Colon (tissue), 2 donors: ENCODE measurements at regions not wholly inside any gene's neighbourhood (a gene's known extent, or its start where the extent isn't known, plus 50 kb on each side); places are given as distances from the start of the nearest gene placed in this dataset.
A peak's percentile ranks its signal among the peaks of the same experiment; 100 is the strongest.
"Not testable (repeated sequence)": the region's sequence is repeated elsewhere in the genome, so short reads cannot be mapped to it uniquely, and the experiment has no call there.

Source experiments
- FAIRE-seq: peaks from 2 replicates; lab custom pipeline; 2012; peaks lifted over from hg19 to GRCh38; lab: Jason Lieb, UNC
- donor health status: control.
- donor health status: control.

DNA sequence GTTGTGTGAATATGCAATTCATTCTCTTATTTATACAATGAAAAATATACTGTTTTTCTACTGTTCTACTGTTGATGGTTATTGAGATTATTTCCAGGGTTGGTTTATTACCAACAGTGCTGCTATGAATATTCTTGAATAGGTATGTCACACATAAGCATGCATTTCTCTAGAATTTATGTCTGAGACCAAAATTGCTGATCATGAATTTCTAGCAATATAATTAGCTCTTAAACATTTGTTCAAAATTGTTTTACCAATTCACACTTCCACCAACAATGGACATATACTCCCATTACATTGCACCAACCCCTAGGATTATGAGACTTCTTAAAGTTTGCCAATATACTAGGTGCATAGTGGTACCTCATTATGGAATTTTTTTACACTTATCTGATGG, 164.1 kb upstream of the KCNQ5 start:
- FAIRE-seq = no peak

DNA sequence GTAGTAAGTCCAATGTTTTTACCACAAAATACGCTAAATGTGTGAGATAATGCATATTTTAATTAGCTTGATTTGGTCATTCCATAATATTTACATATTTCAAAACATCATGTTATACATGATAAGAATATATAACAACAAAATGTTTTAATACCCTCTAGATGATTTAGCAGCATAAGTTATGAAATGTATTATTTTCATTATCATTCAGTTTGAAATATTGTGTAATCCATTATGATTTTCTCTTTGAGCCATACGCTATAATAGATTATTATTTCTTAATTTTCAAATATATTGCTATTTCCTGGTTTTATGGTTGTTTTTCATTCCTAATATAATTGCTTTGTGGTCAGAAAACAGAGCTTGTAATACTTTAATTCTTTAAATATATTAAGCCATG, 163.3 kb upstream of the KCNQ5 start:
- peak; percentile 10 for FAIRE-seq

DNA sequence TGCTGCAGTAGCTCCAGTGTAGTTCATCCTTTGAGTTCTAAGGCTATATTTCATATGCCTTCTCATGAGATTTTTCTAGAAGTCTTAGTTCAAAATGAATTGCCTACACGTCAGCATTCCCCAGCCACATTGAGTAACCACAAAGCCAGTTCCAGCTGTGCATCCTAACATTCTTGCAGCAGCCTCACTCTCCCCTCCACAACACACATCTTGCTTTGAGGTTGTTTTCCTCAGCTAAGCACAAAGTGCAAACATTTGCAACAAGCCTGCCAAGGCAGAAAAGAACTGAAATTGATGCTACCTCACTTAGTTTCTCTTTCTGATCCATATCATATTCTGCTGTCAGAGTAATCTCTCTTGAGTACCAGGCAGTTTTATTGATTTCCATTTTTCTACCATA, 160.7 kb upstream of the KCNQ5 start:
- no peak for FAIRE-seq

DNA sequence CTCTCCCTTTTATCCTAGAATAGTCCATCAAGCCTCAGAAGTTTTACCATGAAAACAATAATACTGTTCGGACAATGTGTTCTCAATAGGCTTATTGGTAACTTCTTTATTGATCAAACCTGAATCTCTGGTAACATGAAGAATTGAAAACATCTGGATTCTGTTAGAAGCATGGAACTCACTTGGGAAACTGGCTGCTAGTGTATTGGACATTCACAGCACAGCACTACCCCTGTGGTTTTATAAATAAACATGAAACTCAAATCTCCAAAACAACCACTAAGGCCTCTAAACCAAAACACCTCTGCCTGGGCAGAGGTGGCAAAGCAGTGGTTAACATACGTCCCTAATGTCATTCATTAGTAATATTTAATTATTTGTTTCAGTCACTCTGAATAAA, 157.6 kb upstream of the KCNQ5 start:
- no peak for FAIRE-seq

DNA sequence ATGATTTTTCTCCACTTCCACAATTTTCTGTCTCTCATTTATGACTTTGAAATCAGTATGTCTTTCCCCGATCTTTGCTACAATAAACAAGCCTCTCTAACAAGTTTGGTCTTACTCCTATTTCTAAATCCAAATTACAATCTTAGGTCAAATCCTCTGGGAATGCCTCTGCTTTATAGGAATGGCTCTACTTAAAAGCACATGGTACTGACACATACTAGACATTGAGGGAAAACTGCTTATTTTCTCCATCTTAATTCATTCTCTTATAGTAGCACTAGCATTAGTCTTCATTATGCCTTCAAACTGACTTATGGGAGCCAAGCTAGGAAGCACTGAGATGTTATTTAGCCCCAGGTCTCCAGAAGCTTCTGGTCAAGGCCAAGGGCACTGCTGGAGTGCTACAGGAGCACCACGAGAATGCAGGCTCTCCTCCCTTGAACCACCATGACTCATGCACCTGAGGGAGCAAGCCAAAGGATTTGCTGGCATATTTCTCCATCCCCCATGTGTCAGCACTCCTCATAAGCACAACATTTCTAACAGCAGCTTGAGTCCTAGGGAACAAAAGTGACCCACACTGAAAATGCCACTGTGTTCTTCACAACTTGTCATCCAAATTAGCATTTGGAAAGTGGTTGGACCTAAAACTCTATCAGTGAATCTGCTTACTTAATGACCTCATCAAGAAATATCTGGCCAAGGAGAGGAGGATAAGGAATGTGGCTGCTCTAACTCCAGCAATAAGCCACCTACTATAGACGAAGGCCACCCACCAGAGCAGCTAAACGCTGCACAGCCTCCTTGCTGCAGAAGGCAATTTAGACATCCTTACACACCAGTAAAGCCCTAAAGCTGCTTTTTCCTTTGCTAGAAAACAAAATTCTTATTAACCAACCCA, 156.8 kb upstream of the KCNQ5 start:
- FAIRE-seq = no peak

DNA sequence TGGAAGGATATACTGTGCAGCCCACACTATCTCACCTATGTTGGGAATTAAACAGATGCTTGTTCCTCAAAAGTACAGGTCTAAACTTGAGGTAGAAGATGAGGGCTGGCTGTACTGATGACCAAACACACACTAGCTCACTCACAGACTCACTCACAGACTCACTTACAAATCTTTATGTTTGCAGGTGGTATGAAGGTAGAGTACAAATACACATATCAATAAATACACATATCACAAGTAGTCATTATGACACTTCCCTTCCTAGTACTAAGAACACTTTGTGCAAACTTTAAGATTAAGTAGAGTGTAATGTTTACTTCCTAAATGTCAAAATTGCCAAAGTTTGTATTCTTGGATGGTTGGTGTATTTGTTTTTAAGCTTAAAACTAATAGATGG, 155.4 kb upstream of the KCNQ5 start:
- no peak for FAIRE-seq

DNA sequence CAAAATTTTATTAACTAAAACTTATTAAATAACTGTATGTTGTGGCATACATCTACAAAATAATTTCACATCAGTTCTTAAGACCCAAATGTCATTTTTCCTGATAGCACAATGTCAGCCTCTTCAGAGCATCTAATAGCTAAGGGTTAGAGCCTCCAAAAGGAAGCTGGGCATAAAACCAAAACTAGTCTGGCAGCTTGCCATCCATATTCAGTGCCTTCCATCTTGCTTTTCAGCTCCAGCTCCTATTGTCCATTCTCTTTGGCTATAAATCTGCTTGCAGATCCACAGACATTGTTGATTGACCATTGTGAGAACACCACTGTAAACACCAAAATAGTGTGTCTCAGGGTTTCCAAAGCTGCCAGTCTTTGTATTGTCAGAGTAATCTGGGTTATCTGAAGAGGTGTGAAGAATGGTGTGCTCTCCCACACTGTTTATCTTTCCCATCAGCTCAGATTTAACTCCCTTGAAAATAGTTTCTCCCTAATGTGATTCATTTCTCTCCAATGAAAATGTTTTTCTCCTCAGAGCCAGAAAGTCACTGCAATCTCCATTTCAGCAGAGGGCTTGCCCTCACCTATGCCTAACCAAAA, 154.8 kb upstream of the KCNQ5 start:
- FAIRE-seq = no peak

DNA sequence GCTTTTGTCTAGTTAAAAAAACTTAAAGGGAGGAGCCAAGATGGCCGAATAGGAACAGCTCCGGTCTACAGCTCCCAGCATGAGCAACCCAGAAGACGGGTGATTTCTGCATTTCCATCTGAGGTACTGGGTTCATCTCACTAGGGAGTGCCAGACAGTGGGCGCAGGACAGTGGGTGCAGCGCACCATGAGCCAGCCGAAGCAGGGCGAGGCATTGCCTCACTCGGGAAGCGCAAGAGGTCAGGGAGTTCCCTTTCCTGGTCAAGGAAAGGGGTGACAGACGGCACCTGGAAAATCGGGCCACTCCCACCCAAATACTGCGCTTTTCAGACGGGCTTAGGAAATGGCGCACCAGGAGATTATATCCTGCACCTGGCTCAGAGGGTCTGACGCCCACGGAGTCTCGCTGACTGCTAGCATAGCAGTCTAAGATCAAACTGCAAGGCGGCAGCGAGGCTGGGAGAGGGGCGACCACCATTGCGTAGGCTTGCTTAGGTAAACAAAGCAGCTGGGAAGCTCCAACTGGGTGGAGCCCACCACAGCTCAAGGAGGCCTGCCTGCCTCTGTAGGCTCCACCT, 152.4 kb upstream of the KCNQ5 start:
- FAIRE-seq = not testable (repeated sequence)

DNA sequence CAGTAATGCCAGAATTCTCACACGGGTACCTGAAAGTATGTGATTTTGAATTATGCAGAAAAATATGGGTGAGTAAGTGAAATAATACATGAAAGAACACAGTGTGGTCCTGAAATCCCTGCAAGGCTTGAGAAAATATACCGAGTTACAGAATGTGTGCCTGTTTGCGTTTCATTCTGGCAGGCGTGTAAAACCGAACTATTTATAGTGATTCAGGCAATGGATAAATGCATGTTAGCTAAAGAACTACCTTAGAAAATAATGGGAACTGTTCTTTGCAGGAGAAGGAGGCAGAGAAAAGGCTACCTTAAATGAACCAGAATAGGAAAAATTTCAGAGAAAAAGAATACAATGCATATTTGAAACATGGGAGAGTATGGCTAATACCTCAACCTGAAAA, 145.8 kb upstream of the KCNQ5 start:
- FAIRE-seq = no peak

DNA sequence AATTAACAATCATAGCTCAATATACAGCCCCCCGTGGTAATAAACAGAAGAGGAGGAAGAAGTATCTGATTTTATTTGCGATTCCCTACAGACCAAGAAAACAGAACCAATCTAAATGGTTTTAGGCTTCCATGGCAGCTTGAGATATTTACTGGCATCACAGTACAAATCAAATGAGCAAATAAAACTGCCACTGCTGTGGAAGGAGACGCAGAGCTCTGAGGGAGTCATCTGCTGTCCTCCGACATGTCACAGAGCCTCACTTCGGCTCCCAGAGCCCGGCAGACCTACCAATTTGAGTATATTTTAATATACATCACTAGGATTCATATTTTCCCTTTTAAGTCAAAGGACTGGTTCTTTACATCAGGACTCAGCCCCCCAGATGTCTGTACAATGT, 145.2 kb upstream of the KCNQ5 start:
- no peak for FAIRE-seq

DNA sequence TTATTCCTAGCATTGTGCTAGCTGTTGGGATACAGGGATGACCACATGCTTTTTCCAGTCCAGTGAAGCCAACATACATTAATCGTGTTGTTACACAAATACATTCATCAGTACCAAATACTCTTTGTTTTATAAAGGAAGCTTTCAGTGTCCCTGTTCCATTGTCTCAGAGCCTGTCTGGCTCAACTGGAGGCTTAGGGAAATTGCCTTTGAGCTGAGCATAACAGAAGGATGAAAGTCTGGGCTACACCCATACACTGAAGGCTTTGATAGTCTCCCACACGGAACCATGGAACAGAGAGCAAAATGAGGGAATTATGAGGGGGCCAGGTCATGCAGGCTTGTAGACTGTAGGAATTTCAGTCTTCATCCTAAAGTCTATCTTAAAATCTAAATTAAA, 126.4 kb upstream of the KCNQ5 start:
- FAIRE-seq = no peak

DNA sequence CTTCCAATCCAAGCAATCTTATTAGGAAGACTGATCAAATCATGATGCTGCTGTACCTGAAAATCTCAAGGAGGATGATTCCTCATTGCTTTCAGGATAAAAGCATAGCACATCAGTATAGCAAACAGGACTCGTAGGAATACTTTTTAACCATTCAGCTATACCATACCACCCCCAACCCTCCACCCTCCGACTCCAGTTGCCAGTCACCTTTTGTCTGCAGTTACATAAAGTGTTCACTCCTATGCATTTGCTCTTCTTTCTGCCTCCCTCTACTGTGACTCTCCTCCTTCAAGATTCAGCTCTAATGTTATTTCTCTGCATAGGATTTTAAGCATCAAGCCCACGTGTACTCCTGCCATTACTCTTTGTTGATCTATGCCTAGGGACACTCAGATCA, 124.7 kb upstream of the KCNQ5 start:
- FAIRE-seq = no peak

DNA sequence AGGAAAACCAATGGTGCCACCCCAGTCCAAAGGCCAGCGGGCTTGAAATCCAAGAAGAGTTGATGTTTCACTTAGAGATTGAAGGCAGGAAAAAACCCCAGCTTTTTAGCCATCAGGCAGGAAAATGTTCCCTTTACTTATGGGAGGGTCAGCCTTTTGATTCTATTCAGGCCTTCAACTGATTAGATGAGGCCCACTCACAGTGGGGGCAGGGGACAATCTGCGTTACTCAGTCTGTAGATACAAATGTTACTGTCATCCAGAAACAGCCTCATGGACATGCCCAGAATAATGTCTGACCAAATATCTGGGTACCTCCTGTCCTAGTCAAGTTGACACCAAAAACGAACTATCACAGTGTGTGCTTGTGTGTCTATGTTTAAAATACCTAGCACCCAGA, 121.2 kb upstream of the KCNQ5 start:
- FAIRE-seq = no peak

DNA sequence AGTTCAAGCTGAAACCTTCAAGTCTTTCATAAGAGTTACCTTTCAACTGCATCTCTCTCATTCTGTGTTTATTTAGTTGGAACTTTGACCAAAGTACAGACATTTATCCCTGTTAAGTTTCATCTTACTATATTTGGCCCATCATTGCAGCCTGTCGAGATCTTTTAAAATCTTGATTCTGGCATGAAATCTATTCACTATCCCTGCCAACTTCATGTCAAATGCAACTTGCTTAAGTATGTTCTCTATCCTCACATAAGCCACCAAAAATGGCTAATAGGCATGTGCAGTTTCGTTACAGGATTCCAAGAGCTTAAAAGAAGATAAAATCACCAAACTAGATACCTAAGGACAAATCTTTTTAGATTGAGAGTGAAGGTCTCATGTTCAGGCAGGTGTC, 117.5 kb upstream of the KCNQ5 start:
- no peak for FAIRE-seq

DNA sequence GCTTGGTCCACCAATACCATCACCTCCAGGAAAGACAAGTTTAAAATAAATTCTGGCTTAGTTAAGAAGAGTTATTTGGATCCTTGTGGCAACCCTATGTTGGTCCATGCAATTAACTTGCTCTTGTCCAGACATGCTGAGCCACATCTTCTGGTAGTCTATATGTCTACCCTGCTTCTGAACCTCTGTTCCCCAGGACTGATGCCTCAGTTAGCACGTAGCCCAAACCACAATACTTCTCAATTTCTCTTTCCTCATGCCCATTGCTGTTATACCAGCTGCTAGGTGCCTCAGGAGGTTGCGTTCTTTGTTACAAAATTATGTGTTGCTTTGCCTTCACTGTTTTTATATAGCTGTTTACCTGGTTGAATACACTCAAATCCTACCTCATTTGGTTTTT, 116.4 kb upstream of the KCNQ5 start:
- FAIRE-seq = no peak

DNA sequence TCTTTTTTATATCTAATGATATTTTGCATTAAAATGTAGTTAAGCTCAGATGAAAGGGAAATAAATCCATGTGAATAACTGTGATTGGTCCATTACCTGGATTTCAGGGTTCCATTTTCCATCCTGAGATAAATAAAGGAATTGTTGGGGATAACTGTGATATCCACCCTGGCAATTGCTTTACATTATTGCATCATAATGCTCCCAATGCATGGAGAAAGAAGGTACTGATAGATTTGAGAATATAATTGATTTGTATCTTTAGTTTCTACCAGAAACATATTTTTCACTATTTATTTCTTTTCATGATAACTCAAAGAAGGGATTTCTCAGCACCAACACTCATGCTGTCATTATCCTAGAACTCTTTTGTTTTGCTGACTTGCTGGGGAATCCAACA, 102.0 kb upstream of the KCNQ5 start:
- FAIRE-seq = no peak

DNA sequence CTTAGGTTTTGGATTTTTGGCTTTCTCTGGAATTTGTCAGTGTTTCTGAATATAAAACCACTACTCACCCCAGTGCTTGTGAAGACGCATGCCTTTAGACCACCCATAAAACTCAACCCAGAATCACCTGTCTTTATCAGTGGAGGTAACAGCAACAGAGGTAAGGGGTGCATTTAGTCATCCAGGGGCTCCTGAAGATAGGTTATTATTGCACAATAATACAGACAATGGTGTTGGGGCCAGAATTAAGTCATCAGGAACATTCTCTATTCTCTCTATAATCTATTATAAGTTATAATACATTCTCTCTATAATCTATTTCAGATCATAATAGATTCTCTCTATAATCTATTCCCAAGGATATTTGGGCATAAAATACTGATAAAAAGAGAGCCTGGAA, 100.2 kb upstream of the KCNQ5 start:
- FAIRE-seq = no peak

DNA sequence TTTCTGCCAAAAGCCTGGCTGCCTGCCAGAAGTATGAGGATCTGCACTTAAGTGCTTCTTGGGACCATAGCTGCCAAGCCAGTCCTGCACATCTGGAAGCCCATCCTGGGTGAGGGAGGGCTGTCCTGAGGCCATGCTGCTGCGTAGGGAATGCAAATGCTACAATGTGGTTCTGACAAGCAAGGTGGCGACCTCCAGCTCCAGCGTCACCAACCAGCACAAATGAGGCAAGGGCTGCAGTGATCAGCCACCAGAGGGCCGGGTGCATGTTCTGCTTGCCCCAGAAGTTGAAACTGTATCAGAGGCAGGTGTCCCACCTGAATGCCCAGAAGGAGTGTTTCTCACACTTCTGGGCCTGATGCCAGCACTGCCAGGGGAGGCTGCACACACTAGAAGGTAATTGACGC, 99.1 kb upstream of the KCNQ5 start:
- FAIRE-seq = no peak

DNA sequence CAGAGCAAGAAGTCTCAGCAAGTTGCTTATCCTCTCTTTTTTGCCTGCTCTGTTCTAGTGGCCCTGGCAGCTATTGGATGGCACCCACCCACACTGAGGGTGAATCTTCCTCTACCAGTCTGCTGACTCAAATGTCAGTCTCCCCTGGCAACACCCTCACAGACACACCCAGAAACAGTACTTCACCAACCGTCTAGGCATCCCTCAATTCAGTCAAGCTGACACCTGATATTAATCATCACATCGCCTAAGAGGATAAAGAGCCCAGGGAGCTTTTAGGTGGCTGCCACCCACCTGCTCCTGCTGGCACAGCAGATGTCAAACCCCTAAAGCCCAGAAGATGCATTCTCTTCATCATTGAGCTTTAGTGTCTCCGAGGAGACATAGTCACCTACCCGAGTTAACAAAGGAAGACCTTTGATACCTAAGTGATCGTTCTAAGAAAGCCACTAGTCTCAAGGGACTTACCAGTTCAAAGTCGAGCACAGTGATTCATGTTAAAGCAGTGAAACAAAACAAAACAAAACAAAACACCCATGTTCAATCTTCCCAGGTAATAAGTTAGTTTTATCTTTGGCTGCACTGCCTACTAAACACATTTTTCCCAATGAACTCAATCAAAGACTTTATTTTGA, 97.7 kb upstream of the KCNQ5 start:
- no peak for FAIRE-seq

DNA sequence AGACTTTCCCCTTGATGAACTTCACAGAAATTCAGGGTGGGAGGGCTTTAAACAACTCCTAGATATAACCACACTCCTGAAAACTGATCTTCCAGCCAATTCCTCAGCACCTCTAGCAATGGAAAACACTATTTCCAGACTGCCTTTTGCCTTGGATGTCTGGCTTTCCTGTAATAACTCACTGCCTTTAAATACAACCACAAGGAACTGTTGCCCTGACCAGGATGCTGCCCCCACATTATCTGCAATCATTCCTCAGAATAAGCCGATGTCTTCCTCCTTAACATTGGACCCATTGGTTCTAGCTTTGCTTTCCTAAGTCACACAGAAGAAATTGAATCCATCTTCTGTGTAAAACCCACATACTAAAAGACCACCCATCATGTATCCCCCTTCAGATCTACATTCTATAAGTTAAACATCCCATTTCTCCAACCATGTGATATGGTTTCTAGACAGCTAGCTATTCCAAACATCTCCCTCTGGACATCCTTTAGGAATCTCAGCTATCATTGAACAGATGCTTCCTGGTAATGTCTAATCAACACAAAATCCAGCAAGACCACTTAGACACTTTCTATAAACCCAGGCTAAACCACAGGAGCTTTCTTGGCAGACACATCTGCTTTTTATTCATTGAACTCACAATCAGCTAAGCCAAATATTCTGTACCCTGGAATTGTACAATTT, 95.9 kb upstream of the KCNQ5 start:
- FAIRE-seq = no peak

DNA sequence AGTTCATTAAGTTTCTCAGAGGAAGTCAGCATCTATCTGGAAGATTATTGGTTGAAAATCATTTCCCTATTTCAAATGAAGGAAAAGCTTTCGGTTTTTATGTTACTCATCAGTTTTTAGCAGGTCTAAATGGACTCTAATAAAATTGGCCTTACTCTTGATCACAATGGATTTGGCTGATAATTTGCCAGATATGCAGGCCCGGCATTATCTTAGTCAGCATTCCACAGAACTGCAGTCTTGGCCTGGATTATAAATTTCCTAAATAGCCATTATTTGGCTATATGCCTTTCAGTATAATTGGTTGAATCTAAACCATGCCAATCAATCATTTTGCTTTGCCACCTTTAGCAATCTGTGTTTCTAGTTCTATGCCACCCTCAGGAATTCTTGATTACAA, 91.7 kb upstream of the KCNQ5 start:
- FAIRE-seq = no peak

DNA sequence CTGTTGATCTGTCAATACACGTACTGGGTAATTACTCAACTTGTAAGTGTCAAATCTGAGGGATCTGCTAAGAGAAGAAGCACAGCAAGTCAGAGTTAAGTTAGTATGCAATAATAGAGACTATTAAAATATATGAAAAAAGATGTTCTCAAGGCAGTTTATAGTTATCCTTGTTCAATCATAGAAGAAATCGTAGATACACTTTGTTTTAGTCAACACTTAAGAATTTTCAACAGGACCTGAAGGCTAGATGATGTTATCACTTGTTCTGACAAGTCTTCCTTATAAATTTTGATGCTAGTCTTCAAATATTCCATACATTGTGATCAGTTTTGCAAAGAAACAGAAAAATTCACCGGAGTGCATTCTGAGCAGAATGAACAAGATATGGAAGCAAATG, 91.1 kb upstream of the KCNQ5 start:
- no peak for FAIRE-seq

DNA sequence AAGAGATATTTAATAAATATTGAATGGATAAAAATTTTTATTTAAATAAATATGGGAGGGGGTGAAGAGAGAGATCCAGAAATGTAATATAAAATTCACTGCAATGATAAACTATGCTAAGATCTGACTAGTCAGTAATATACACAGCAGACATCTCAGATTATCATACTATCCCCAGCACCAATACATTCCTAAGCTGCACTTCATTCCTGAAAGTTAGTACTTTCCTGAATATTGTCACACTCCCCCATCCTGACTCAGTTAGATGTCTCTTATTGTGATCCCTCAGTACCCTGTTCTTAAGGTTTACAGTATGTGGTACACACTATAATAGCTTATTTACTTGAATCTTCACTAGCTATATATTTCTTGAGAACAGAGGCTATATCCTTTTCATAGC, 88.3 kb upstream of the KCNQ5 start:
- FAIRE-seq = no peak
